ENCODE measurements at regions not wholly inside any gene's neighbourhood (a gene's known extent, or its start where the extent isn't known, plus 50 kb on each side); places are given as distances from the start of the nearest gene placed in this dataset.

GRCh38 chr16:79505344-79505743 lies 95.2 kb downstream of the MAF start:
- Histone ChIP-seq H3K4me3 (ENCODE audit: low read depth, low read length) (no peak overlapping the region), H3K36me3 (ENCODE audit: control insufficient read depth, insufficient read depth, low read length) (no peaks in the 10 kb centered on the region), H3K27me3 (ENCODE audit: control insufficient read depth, insufficient read depth, low read length) (no peaks in the 10 kb centered on the region)
- no peak for TF ChIP-seq CTCF (IDR thresholded peaks at IDR 0.05; ENCODE audit: insufficient read depth, low read length, poor library complexity, severe bottlenecking)
- DNase-seq (ENCODE audit: low read depth) = no peak

DNA sequence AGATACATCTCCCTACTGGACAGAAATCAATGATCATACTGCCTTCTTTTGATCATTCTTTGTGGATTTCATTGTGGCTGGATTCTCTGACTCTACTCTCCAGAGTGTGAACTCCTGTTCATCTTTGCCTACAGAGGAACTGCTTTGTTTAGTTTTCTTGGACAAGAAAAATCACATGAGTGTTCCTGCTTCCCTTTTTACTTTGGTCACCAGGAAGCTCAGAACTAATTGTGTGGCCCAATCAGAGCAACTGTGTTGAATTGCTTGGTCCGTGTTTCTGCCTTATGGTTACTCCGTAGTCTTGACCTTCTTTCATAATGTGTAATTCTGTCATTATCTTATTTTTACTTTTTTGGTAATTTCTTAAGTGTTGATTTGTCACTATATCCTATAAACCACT lies 97.0 kb downstream of the MAF start:
- H3K27me3 ChIP-seq (ENCODE audit: control insufficient read depth, insufficient read depth, low read length) = no peaks in the 10 kb centered on the region
- H3K4me3 ChIP-seq (ENCODE audit: low read depth, low read length) = no peak overlapping the region
- DNase-seq (ENCODE audit: low read depth) = no peak
- H3K36me3 ChIP-seq (ENCODE audit: control insufficient read depth, insufficient read depth, low read length) = no peaks in the 10 kb centered on the region
- no peak for TF ChIP-seq CTCF (IDR thresholded peaks at IDR 0.05; ENCODE audit: insufficient read depth, low read length, poor library complexity, severe bottlenecking)

- no peak for TF ChIP-seq CTCF (IDR thresholded peaks at IDR 0.05; ENCODE audit: insufficient read depth, low read length, poor library complexity, severe bottlenecking)
- DNase-seq (ENCODE audit: low read depth) = no peak
- Histone ChIP-seq H3K27me3 (ENCODE audit: control insufficient read depth, insufficient read depth, low read length) (no peaks in the 10 kb centered on the region), H3K4me3 (ENCODE audit: low read depth, low read length) (no peak overlapping the region), H3K36me3 (ENCODE audit: control insufficient read depth, insufficient read depth, low read length) (no peaks in the 10 kb centered on the region)
Measured at GRCh38 chr16:79501446-79501845, 99.1 kb downstream of the MAF start.

DNA sequence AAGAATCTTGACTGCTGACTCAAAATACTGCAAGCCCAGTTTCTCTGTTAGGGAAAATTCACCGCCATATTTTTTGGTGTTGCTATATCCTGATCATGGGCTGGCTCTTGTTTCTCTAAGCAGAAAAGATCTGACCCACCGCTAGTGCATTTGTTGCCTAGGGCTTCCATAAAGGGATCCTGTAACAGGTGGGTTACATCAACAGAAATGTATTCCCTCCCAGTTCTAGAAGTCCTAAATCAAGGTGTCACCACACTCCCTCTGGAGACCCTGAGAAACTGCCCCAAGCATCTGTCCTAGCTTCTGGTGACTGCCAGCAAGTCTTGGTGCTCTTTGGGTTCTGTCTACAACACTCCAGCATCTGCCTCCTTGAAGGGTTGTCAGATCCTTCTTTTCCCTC lies 99.7 kb downstream of the MAF start:
- Histone ChIP-seq H3K4me3 (ENCODE audit: low read depth, low read length) (no peak overlapping the region), H3K27me3 (ENCODE audit: control insufficient read depth, insufficient read depth, low read length) (no peaks in the 10 kb centered on the region), H3K36me3 (ENCODE audit: control insufficient read depth, insufficient read depth, low read length) (no peaks in the 10 kb centered on the region)
- no peak for DNase-seq (ENCODE audit: low read depth)
- no peak for TF ChIP-seq CTCF (IDR thresholded peaks at IDR 0.05; ENCODE audit: insufficient read depth, low read length, poor library complexity, severe bottlenecking)

DNA sequence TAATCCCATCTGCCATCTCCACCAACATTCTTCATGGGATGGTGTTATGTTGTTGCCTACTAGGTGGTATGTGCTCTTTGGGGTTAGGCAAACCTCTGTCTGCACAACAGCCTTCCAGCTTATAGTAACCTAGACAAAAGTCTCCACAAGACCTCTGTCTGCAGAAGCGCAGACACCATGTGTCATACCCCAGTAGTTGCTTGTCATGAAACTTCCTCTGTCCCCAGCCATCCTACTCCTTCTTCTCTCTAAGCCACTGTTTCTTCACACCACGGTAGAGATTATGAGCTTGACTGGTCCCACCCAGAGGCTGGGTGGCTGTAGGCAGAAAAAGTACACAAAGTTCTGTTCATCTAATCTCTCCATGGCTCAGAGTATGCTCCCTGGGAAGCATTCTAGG lies 100.3 kb downstream of the MAF start:
- H3K4me3 ChIP-seq (ENCODE audit: low read depth, low read length) = no peak overlapping the region
- TF ChIP-seq CTCF (IDR thresholded peaks at IDR 0.05; ENCODE audit: insufficient read depth, low read length, poor library complexity, severe bottlenecking) = no peak
- DNase-seq (ENCODE audit: low read depth) = no peak
- no peaks in the 10 kb centered on the region for H3K36me3 ChIP-seq (ENCODE audit: control insufficient read depth, insufficient read depth, low read length)
- H3K27me3 ChIP-seq (ENCODE audit: control insufficient read depth, insufficient read depth, low read length) = no peaks in the 10 kb centered on the region

GRCh38 chr16:79498928-79499327 lies 101.6 kb downstream of the MAF start:
- DNase-seq (ENCODE audit: low read depth) = no peak
- H3K36me3 ChIP-seq (ENCODE audit: control insufficient read depth, insufficient read depth, low read length) = no peaks in the 10 kb centered on the region
- H3K27me3 ChIP-seq (ENCODE audit: control insufficient read depth, insufficient read depth, low read length) = no peaks in the 10 kb centered on the region
- no peak overlapping the region for H3K4me3 ChIP-seq (ENCODE audit: low read depth, low read length)
- no peak for TF ChIP-seq CTCF (IDR thresholded peaks at IDR 0.05; ENCODE audit: insufficient read depth, low read length, poor library complexity, severe bottlenecking)
